ENCODE measurements at regions not wholly inside any gene's neighbourhood (a gene's known extent, or its start where the extent isn't known, plus 50 kb on each side); places are given as distances from the start of the nearest gene placed in this dataset.
A peak's percentile ranks its signal among the peaks of the same experiment; 100 is the strongest.

- no peak for TF ChIP-seq EZH2 (IDR thresholded peaks at IDR 0.05; ENCODE audit: borderline replicate concordance, low read depth, low read length, poor library complexity, severe bottlenecking)
- TF ChIP-seq CTCF (conservative IDR thresholded peaks at IDR 0.05; ENCODE audit: low read depth, low read length), result no peak
- H3K4me1 ChIP-seq (ENCODE audit: insufficient read depth, low read length, poor library complexity, severe bottlenecking), result peaks cover 15% of the 10 kb centered on the region
- no peak overlapping the region for H3K4me3 ChIP-seq (ENCODE audit: low read depth, low read length, poor library complexity, severe bottlenecking)
- H3K27me3 ChIP-seq (replicated peaks; ENCODE audit: insufficient read depth, low read depth, low read length, poor library complexity), result no peaks in the 10 kb centered on the region
- POLR2A ChIA-PET (ENCODE audit: low non-redundant PET), result no interaction called here
- intact Hi-C loops (cut with micrococcal nuclease; ENCODE audit: unreplicated experiment), result loop anchor here (5.0 kb wide), 1 partner anchor 66 kb away; no protein-coding TSS in a partner anchor
- no peaks in the 10 kb centered on the region for H3K9me3 ChIP-seq (ENCODE audit: low read depth, low read length, poor library complexity, severe bottlenecking)
- no peaks in the 10 kb centered on the region for H3K36me3 ChIP-seq (ENCODE audit: insufficient read depth, low read length, poor library complexity, severe bottlenecking)
- CTCF ChIA-PET, result interaction anchor here (0.6 kb wide), 1 partner anchor 27 kb away, joined by 5 read pairs; no protein-coding TSS in a partner anchor
- H3K27ac ChIP-seq (ENCODE audit: low read depth, low read length, poor library complexity, severe bottlenecking), result no peak overlapping the region
- no peak for DNase-seq (ENCODE audit: low spot score)
- no TSS peak for BruUV-seq (replicated peaks)
These were observed 109.8 kb downstream of the CCDC34 start for GRCh38 chr11:27253224-27253623.

GRCh38 chr11:27250867-27251665 lies 111.9 kb downstream of the CCDC34 start:
- Histone ChIP-seq H3K4me3 (ENCODE audit: low read depth, low read length, poor library complexity, severe bottlenecking) (no peak overlapping the region), H3K36me3 (ENCODE audit: insufficient read depth, low read length, poor library complexity, severe bottlenecking) (no peaks in the 10 kb centered on the region), H3K4me1 (ENCODE audit: insufficient read depth, low read length, poor library complexity, severe bottlenecking) (peaks cover 27% of the 10 kb centered on the region), H3K9me3 (ENCODE audit: low read depth, low read length, poor library complexity, severe bottlenecking) (no peaks in the 10 kb centered on the region), H3K27ac (ENCODE audit: low read depth, low read length, poor library complexity, severe bottlenecking) (no peak overlapping the region), H3K27me3 (replicated peaks; ENCODE audit: insufficient read depth, low read depth, low read length, poor library complexity) (no peaks in the 10 kb centered on the region)
- BruUV-seq (replicated peaks), result no TSS peak
- DNase-seq (ENCODE audit: low spot score), result no peak
- intact Hi-C loops (cut with micrococcal nuclease; ENCODE audit: unreplicated experiment), result loop anchor here (5.0 kb wide), 1 partner anchor 64 kb away; no protein-coding TSS in a partner anchor
- TF ChIP-seq EZH2 (IDR thresholded peaks at IDR 0.05; ENCODE audit: borderline replicate concordance, low read depth, low read length, poor library complexity, severe bottlenecking), result no peak
- no peak for TF ChIP-seq CTCF (conservative IDR thresholded peaks at IDR 0.05; ENCODE audit: low read depth, low read length)
- CTCF ChIA-PET, result interaction anchor here (1.3 kb wide), 1 partner anchor 45 kb away, joined by 3 read pairs; no protein-coding TSS in a partner anchor
- POLR2A ChIA-PET (ENCODE audit: low non-redundant PET), result interaction anchor here (0.6 kb wide), 1 partner anchor 70 kb away, joined by 7 read pairs; no protein-coding TSS in a partner anchor

- ChIA-PET POLR2A (ENCODE audit: low non-redundant PET) (no interaction called here), CTCF (no interaction called here)
- no TSS peak for BruUV-seq (replicated peaks)
These were observed 114.2 kb downstream of the CCDC34 start for GRCh38 chr11:27248576-27249509.

More at GRCh38 chr11:27248576-27249509, 114.2 kb downstream of the CCDC34 start:
- H3K4me1 ChIP-seq (ENCODE audit: insufficient read depth, low read length, poor library complexity, severe bottlenecking), result peaks cover 27% of the 10 kb centered on the region
- no peak overlapping the region for H3K4me3 ChIP-seq (ENCODE audit: low read depth, low read length, poor library complexity, severe bottlenecking)
- no peaks in the 10 kb centered on the region for H3K9me3 ChIP-seq (ENCODE audit: low read depth, low read length, poor library complexity, severe bottlenecking)
- DNase-seq (ENCODE audit: low spot score), result peak; percentile 96
- H3K27ac ChIP-seq (ENCODE audit: low read depth, low read length, poor library complexity, severe bottlenecking), result no peak overlapping the region
- no peaks in the 10 kb centered on the region for H3K27me3 ChIP-seq (replicated peaks; ENCODE audit: insufficient read depth, low read depth, low read length, poor library complexity)
- no peak for TF ChIP-seq CTCF (conservative IDR thresholded peaks at IDR 0.05; ENCODE audit: low read depth, low read length)
- no peak for TF ChIP-seq EZH2 (IDR thresholded peaks at IDR 0.05; ENCODE audit: borderline replicate concordance, low read depth, low read length, poor library complexity, severe bottlenecking)
- intact Hi-C loops (cut with micrococcal nuclease; ENCODE audit: unreplicated experiment), result no loop called here
- H3K36me3 ChIP-seq (ENCODE audit: insufficient read depth, low read length, poor library complexity, severe bottlenecking), result no peaks in the 10 kb centered on the region
